ENCODE measurements at regions not wholly inside any gene's neighbourhood (a gene's known extent, or its start where the extent isn't known, plus 50 kb on each side); places are given as distances from the start of the nearest gene placed in this dataset.

GRCh38 chr10:61594430-61594829 is 68.3 kb upstream of the CABCOCO1 start:
- H3K9ac ChIP-seq (ENCODE audit: low read length): no peak overlapping the region
- no peak overlapping the region for H2AFZ ChIP-seq (ENCODE audit: low read depth, low read length)
- no peaks in the 10 kb centered on the region for H4K20me1 ChIP-seq (ENCODE audit: insufficient read depth)
- H3K27me3 ChIP-seq (ENCODE audit: insufficient read depth, low read depth, low read length): no peaks in the 10 kb centered on the region
- H3K79me2 ChIP-seq (replicated peaks; ENCODE audit: insufficient read depth, low read length): no peaks in the 10 kb centered on the region
- H3K9me3 ChIP-seq (ENCODE audit: low read length): no peaks in the 10 kb centered on the region
- H3F3A ChIP-seq (ENCODE audit: insufficient read depth, low read length, poor library complexity, severe bottlenecking): no peaks in the 10 kb centered on the region
- H3K4me3 ChIP-seq (ENCODE audit: low read length): no peak overlapping the region
- TF ChIP-seq RAD21 (conservative IDR thresholded peaks at IDR 0.05) (no peak), EP300 (conservative IDR thresholded peaks at IDR 0.05; ENCODE audit: poor library complexity, severe bottlenecking) (no peak), POLR2AphosphoS5 (IDR thresholded peaks at IDR 0.05) (no peak), EZH2 (IDR thresholded peaks at IDR 0.05; ENCODE audit: borderline replicate concordance, insufficient read depth, low read length, poor library complexity, severe bottlenecking) (no peak), REST (IDR thresholded peaks at IDR 0.05; ENCODE audit: borderline replicate concordance) (no peak), CTCF (IDR thresholded peaks at IDR 0.05; ENCODE audit: poor library complexity, severe bottlenecking) (no peak), TAF1 (IDR thresholded peaks at IDR 0.05; ENCODE audit: low read depth) (no peak), SMC3 (conservative IDR thresholded peaks at IDR 0.05; ENCODE audit: poor library complexity) (no peak), MXI1 (conservative IDR thresholded peaks at IDR 0.05; ENCODE audit: poor library complexity, severe bottlenecking) (no peak)
- H3K27ac ChIP-seq (ENCODE audit: low read length): no peak overlapping the region
- H3K36me3 ChIP-seq (ENCODE audit: insufficient read depth, low read length): no peaks in the 10 kb centered on the region
- H3K4me2 ChIP-seq (ENCODE audit: low read length): no peak overlapping the region
- H3K9me2 ChIP-seq (ENCODE audit: insufficient read depth, low read length): no peaks in the 10 kb centered on the region

- Histone ChIP-seq H4K20me1 (ENCODE audit: insufficient read depth) (no peaks in the 10 kb centered on the region), H2AFZ (ENCODE audit: low read depth, low read length) (no peak overlapping the region), H3F3A (ENCODE audit: insufficient read depth, low read length, poor library complexity, severe bottlenecking) (no peaks in the 10 kb centered on the region), H3K9ac (ENCODE audit: low read length) (no peak overlapping the region), H3K79me2 (replicated peaks; ENCODE audit: insufficient read depth, low read length) (no peaks in the 10 kb centered on the region), H3K36me3 (ENCODE audit: insufficient read depth, low read length) (no peaks in the 10 kb centered on the region), H3K4me2 (ENCODE audit: low read length) (no peak overlapping the region), H3K4me3 (ENCODE audit: low read length) (no peak overlapping the region), H3K27me3 (ENCODE audit: insufficient read depth, low read depth, low read length) (no peaks in the 10 kb centered on the region), H3K9me2 (ENCODE audit: insufficient read depth, low read length) (no peaks in the 10 kb centered on the region), H3K9me3 (ENCODE audit: low read length) (no peaks in the 10 kb centered on the region), H3K27ac (ENCODE audit: low read length) (no peak overlapping the region)
- no peak for TF ChIP-seq RAD21 (conservative IDR thresholded peaks at IDR 0.05)
- no peak for TF ChIP-seq SMC3 (conservative IDR thresholded peaks at IDR 0.05; ENCODE audit: poor library complexity)
- TF ChIP-seq REST (IDR thresholded peaks at IDR 0.05; ENCODE audit: borderline replicate concordance): no peak
- no peak for TF ChIP-seq MXI1 (conservative IDR thresholded peaks at IDR 0.05; ENCODE audit: poor library complexity, severe bottlenecking)
- TF ChIP-seq TAF1 (IDR thresholded peaks at IDR 0.05; ENCODE audit: low read depth): no peak
- no peak for TF ChIP-seq POLR2AphosphoS5 (IDR thresholded peaks at IDR 0.05)
- TF ChIP-seq EP300 (conservative IDR thresholded peaks at IDR 0.05; ENCODE audit: poor library complexity, severe bottlenecking): no peak
- no peak for TF ChIP-seq EZH2 (IDR thresholded peaks at IDR 0.05; ENCODE audit: borderline replicate concordance, insufficient read depth, low read length, poor library complexity, severe bottlenecking)
- TF ChIP-seq CTCF (IDR thresholded peaks at IDR 0.05; ENCODE audit: poor library complexity, severe bottlenecking): no peak
Observed at GRCh38 chr10:61592581-61592980, 70.1 kb upstream of the CABCOCO1 start.
